ENCODE measurements at regions not wholly inside any gene's neighbourhood (a gene's known extent, or its start where the extent isn't known, plus 50 kb on each side); places are given as distances from the start of the nearest gene placed in this dataset.

DNA sequence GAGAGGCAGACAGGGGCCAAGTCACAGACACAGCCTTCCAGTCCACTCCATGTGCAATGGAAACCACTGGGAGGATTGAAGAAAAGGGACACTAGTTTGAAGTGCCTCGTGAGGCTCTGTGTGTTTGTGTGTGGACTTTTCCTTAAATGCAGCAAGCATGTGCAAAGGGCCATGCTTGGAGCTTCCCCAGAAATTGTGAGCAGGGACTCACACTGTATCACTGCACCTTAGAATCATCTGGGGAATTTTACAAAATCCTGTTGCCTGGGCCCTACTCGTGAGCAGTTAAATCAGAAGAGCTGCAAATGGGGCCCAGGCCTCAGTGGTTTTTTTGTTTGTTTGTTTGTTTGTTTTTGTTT lies 137.8 kb downstream of the TRIM43 start:
- no TSS peak for BruUV-seq (replicated peaks)

GRCh38 chr2:95730813-95731212 lies 139.0 kb downstream of the TRIM43 start:
- TF ChIP-seq EZH2phosphoT487 (IDR thresholded peaks at IDR 0.05; ENCODE audit: borderline replicate concordance, low read depth, low read length): no peak
- no peak for TF ChIP-seq CTCF (conservative IDR thresholded peaks at IDR 0.05; ENCODE audit: low read length)
- Histone ChIP-seq H3K4me1 (ENCODE audit: insufficient read depth, low read length, poor library complexity, severe bottlenecking) (no peaks in the 10 kb centered on the region), H3K9me3 (ENCODE audit: low read length) (no peaks in the 10 kb centered on the region), H3K4me3 (ENCODE audit: low read depth, low read length, poor library complexity, severe bottlenecking) (no peak overlapping the region), H3K9me2 (ENCODE audit: insufficient read depth, low read length) (no peaks in the 10 kb centered on the region), H3K79me2 (ENCODE audit: insufficient read depth, low read depth, low read length) (no peaks in the 10 kb centered on the region), H4K20me1 (ENCODE audit: insufficient read depth, low read length) (no peaks in the 10 kb centered on the region), H3K36me3 (ENCODE audit: insufficient read depth, low read length) (no peaks in the 10 kb centered on the region), H3K4me2 (ENCODE audit: low read length) (no peak overlapping the region), H2AFZ (ENCODE audit: low read length) (no peak overlapping the region), H3K27ac (ENCODE audit: low read depth, low read length, poor library complexity, severe bottlenecking) (no peak overlapping the region)
- CTCF ChIA-PET (ENCODE audit: unreplicated experiment): no interaction called here
- no TSS peak for BruUV-seq (replicated peaks)
- POLR2A ChIA-PET: no interaction called here
- intact Hi-C loops (cut with micrococcal nuclease; ENCODE audit: unreplicated experiment): no loop called here
- DNase-seq (ENCODE audit: low spot score): no peak

More for the DNA sequence above, 137.8 kb downstream of the TRIM43 start:
- Histone ChIP-seq H3K9me3 (ENCODE audit: low read length) (no peaks in the 10 kb centered on the region), H3K4me3 (ENCODE audit: low read depth, low read length, poor library complexity, severe bottlenecking) (no peak overlapping the region), H3K79me2 (ENCODE audit: insufficient read depth, low read depth, low read length) (no peaks in the 10 kb centered on the region), H3K9me2 (ENCODE audit: insufficient read depth, low read length) (no peaks in the 10 kb centered on the region), H3K36me3 (ENCODE audit: insufficient read depth, low read length) (no peaks in the 10 kb centered on the region), H2AFZ (ENCODE audit: low read length) (no peak overlapping the region), H3K4me2 (ENCODE audit: low read length) (no peak overlapping the region), H3K4me1 (ENCODE audit: insufficient read depth, low read length, poor library complexity, severe bottlenecking) (no peaks in the 10 kb centered on the region), H3K27ac (ENCODE audit: low read depth, low read length, poor library complexity, severe bottlenecking) (no peak overlapping the region), H4K20me1 (ENCODE audit: insufficient read depth, low read length) (no peaks in the 10 kb centered on the region)
- POLR2A ChIA-PET: no interaction called here
- CTCF ChIA-PET (ENCODE audit: unreplicated experiment): no interaction called here
- no peak for TF ChIP-seq CTCF (conservative IDR thresholded peaks at IDR 0.05; ENCODE audit: low read length)
- no peak for TF ChIP-seq EZH2phosphoT487 (IDR thresholded peaks at IDR 0.05; ENCODE audit: borderline replicate concordance, low read depth, low read length)
- DNase-seq (ENCODE audit: low spot score): no peak
- intact Hi-C loops (cut with micrococcal nuclease; ENCODE audit: unreplicated experiment): no loop called here

DNA sequence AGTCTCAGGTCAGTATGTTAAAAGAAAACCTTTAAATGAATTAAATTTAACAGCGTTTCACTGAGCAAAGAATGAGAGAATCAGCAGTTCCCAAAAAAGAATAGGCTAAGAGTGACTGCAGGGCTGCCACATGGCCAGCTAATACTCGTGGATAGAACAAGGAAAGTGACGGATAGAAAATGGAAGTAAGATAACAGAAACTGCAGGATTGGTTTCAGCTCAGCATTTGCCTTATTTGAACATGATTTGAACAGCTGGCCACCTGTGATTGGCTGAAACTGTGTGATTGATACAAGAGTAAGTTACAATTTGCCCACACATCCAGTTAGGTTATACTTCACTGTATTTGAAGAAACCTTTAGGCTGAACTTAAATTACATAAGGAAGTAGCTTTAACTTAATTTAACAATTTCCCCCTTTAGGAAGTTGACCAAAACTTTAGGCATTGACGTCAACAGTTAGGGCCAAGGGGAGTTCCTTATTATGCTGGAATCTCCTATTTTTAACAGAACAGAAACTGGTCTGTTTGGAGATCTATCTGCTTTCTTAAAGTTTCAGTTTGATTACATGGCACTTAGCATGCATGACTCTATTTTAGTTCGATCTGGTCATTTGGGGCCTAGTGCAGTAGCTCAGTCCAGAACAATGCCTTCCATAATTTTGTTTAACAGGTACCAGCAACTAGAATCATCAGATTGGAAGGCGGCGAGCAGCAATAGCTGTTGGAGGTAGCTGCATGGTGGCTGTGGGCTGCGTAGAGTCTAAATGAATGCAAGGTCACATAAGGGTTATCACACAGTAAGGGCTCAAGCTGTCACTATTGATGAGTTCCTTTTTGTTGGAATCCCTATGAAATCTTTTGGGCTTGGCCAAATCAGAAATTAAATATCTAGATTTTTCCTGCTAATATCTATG lies 143.4 kb downstream of the TRIM43 start:
- intact Hi-C loops (cut with micrococcal nuclease; ENCODE audit: unreplicated experiment): no loop called here
- no TSS peak for BruUV-seq (replicated peaks)
- Histone ChIP-seq H3K27ac (ENCODE audit: low read depth, low read length, poor library complexity, severe bottlenecking) (no peak overlapping the region), H3K79me2 (ENCODE audit: insufficient read depth, low read depth, low read length) (no peaks in the 10 kb centered on the region), H4K20me1 (ENCODE audit: insufficient read depth, low read length) (no peaks in the 10 kb centered on the region), H3K36me3 (ENCODE audit: insufficient read depth, low read length) (no peaks in the 10 kb centered on the region), H3K4me3 (ENCODE audit: low read depth, low read length, poor library complexity, severe bottlenecking) (no peak overlapping the region), H2AFZ (ENCODE audit: low read length) (no peak overlapping the region), H3K4me1 (ENCODE audit: insufficient read depth, low read length, poor library complexity, severe bottlenecking) (no peaks in the 10 kb centered on the region), H3K9me3 (ENCODE audit: low read length) (no peaks in the 10 kb centered on the region), H3K4me2 (ENCODE audit: low read length) (no peak overlapping the region), H3K9me2 (ENCODE audit: insufficient read depth, low read length) (no peaks in the 10 kb centered on the region)
- no peak for TF ChIP-seq EZH2phosphoT487 (IDR thresholded peaks at IDR 0.05; ENCODE audit: borderline replicate concordance, low read depth, low read length)
- TF ChIP-seq CTCF (conservative IDR thresholded peaks at IDR 0.05; ENCODE audit: low read length): no peak
- no peak for DNase-seq (ENCODE audit: low spot score)
- POLR2A ChIA-PET: no interaction called here
- CTCF ChIA-PET (ENCODE audit: unreplicated experiment): no interaction called here

Data from OCI-LY7 (cell line).